GM23338 (cell line): ENCODE measurements at regions not wholly inside any gene's neighbourhood (a gene's known extent, or its start where the extent isn't known, plus 50 kb on each side); places are given as distances from the start of the nearest gene placed in this dataset.

Source experiments
- ATAC-seq: fragments of 200-7000 bp; cut with Tn5 transposase; 3 replicates; pipeline ENCODE4 v1.9.1; 2020
- DNase-seq: peaks from one replicate; pipeline ENCODE4 v3.0.0-alpha.2; 2015; ENCODE audit warnings: low spot score
- H2AFZ ChIP-seq: fragments of 200-600 bp; sonication (generic); 2 replicates; pipeline ENCODE4 v1.8.0; 2016; ENCODE audit warnings: antibody characterized with exemption, mild to moderate bottlenecking, moderate library complexity
- H3F3A ChIP-seq: fragments of 200-600 bp; sonication (generic); replicated peaks from 2 replicates; pipeline ENCODE4 v1.8.0; 2017; ENCODE audit warnings: antibody characterized with exemption, mixed run types, low read depth
- H3K27ac ChIP-seq: fragments of 200-600 bp; sonication (generic); 2 replicates; pipeline ENCODE4 v1.6.1; 2016; ENCODE audit warnings: low read depth
- H3K27me3 ChIP-seq: fragments of 200-600 bp; sonication (generic); 2 replicates; pipeline ENCODE4 v1.8.0; 2016; ENCODE audit warnings: mild to moderate bottlenecking, mixed run types, moderate library complexity; ENCODE audit not compliant: insufficient read depth
- H3K36me3 ChIP-seq: fragments of 200-600 bp; sonication (generic); 2 replicates; pipeline ENCODE4 v1.8.0; 2016; ENCODE audit warnings: mild to moderate bottlenecking; ENCODE audit not compliant: insufficient read depth
- H3K4me1 ChIP-seq: fragments of 200-600 bp; sonication (generic); 2 replicates; pipeline ENCODE4 v1.8.0; 2016; ENCODE audit warnings: mild to moderate bottlenecking, moderate library complexity; ENCODE audit not compliant: insufficient read depth
- H3K4me2 ChIP-seq: fragments of 200-600 bp; sonication (generic); 2 replicates; pipeline ENCODE4 v1.7.1; 2017; ENCODE audit warnings: mixed run types
- H3K4me3 ChIP-seq: fragments of 200-600 bp; sonication (generic); 2 replicates; pipeline ENCODE4 v1.6.1; 2016; ENCODE audit warnings: mixed run types
- H3K79me2 ChIP-seq: fragments of 200-600 bp; sonication (generic); replicated peaks from 2 replicates; pipeline ENCODE4 v1.8.0; 2017; ENCODE audit warnings: mild to moderate bottlenecking; ENCODE audit not compliant: insufficient read depth
- H3K9me2 ChIP-seq: fragments of 200-600 bp; sonication (generic); 2 replicates; pipeline ENCODE4 v1.8.0; 2017; ENCODE audit not compliant: insufficient read depth
- H4K20me1 ChIP-seq: fragments of 200-600 bp; sonication (generic); replicated peaks from 2 replicates; pipeline ENCODE4 v1.8.0; 2017; ENCODE audit warnings: mild to moderate bottlenecking; ENCODE audit not compliant: insufficient read depth
- H3K27ac Mint-ChIP-seq: 2 replicates; pipeline ENCODE4 v1.8.0; 2020; ENCODE audit warnings: inconsistent platforms, mild to moderate bottlenecking, moderate library complexity, mixed read lengths
- H3K27me3 Mint-ChIP-seq: 3 replicates; pipeline ENCODE4 v1.8.0; 2022; ENCODE audit warnings: low read depth, mild to moderate bottlenecking, moderate library complexity, mixed read lengths, inconsistent platforms; ENCODE audit not compliant: insufficient read depth, poor library complexity
- H3K36me3 Mint-ChIP-seq: 3 replicates; pipeline ENCODE4 v1.8.0; 2021; ENCODE audit warnings: low read depth, mild to moderate bottlenecking, inconsistent platforms, moderate library complexity, mixed read lengths
- H3K4me1 Mint-ChIP-seq: 3 replicates; pipeline ENCODE4 v1.8.0; 2020; ENCODE audit warnings: mild to moderate bottlenecking, inconsistent platforms, mixed read lengths
- H3K4me3 Mint-ChIP-seq: 3 replicates; pipeline ENCODE4 v1.8.0; 2021; ENCODE audit warnings: moderate library complexity, mild to moderate bottlenecking, inconsistent platforms, mixed read lengths
- H3K9me3 Mint-ChIP-seq: 3 replicates; pipeline ENCODE4 v1.8.0; 2020; ENCODE audit warnings: moderate library complexity, mild to moderate bottlenecking, inconsistent platforms, mixed read lengths
- EZH2 ChIP-seq: fragments of 200-600 bp; sonication (generic); IDR thresholded peaks from one replicate; pipeline ENCODE4 v1.8.0; 2017; ENCODE audit warnings: antibody characterized with exemption, mild to moderate bottlenecking, low read depth; ENCODE audit not compliant: unreplicated experiment
- NANOG ChIP-seq: IDR thresholded peaks from 2 replicates; pipeline ENCODE4 v1.6.1; 2016; ENCODE audit warnings: antibody characterized with exemption, borderline replicate concordance
- POLR2AphosphoS5 ChIP-seq: IDR thresholded peaks from 2 replicates; pipeline ENCODE4 v1.6.1; 2016; ENCODE audit warnings: antibody characterized with exemption, low read depth
- STAT1 ChIP-seq: IDR thresholded peaks from one replicate; pipeline ENCODE4 v1.6.1; 2016; ENCODE audit warnings: antibody characterized with exemption; ENCODE audit not compliant: unreplicated experiment
- ZNF331 ChIP-seq: fragments of 250-450 bp; sonication (Bioruptor Pico); IDR thresholded peaks from 2 replicates; pipeline ENCODE4 v1.5.0; 2020; ENCODE audit warnings: low read depth, mild to moderate bottlenecking, moderate library complexity
- TF ChIP-seq, protein P1 (sequence below): fragments of 250-450 bp; sonication (Bioruptor Pico); IDR thresholded peaks from 2 replicates; pipeline ENCODE4 v1.5.0; 2020; ENCODE audit warnings: mild to moderate bottlenecking, moderate library complexity
- TF ChIP-seq, protein P2 (sequence below), 2 experiments: fragments of 200-600 bp in 1 of 2; sonication (generic) in 1 of 2; conservative IDR thresholded peaks; 2 replicates each; pipeline versions ENCODE4 v1.5.1 to v1.6.1; 2016 to 2017; ENCODE audit warnings: antibody characterized with exemption in 2 of 2, low read depth in 2 of 2, mild to moderate bottlenecking in 2 of 2, moderate library complexity in 1 of 2
- TF ChIP-seq, protein P3 (sequence below): IDR thresholded peaks from one replicate; pipeline ENCODE4 v1.6.1; 2018; ENCODE audit warnings: antibody characterized with exemption; ENCODE audit not compliant: unreplicated experiment

DNA sequence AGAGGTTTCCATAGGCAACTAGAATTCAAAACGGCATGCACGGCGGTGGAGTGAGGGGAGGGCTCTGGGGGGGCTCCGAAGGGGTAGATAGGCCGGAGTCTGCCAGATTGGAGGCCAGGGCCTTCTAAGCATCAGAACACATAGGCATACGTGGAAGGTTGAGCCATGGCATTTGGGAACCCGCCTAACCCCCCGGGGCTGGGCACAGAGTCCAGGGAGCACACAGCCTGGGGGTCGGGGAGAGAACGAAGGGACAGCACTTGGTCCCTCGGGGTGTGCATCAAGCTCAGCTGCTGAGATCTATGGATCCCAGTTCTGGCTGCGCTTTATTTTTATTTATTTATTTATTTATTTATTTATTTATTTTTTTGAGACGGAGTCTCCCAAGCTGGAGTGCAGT lies 89.4 kb upstream of the TNS3 start (continued):
- TF ChIP-seq, protein P1, sequence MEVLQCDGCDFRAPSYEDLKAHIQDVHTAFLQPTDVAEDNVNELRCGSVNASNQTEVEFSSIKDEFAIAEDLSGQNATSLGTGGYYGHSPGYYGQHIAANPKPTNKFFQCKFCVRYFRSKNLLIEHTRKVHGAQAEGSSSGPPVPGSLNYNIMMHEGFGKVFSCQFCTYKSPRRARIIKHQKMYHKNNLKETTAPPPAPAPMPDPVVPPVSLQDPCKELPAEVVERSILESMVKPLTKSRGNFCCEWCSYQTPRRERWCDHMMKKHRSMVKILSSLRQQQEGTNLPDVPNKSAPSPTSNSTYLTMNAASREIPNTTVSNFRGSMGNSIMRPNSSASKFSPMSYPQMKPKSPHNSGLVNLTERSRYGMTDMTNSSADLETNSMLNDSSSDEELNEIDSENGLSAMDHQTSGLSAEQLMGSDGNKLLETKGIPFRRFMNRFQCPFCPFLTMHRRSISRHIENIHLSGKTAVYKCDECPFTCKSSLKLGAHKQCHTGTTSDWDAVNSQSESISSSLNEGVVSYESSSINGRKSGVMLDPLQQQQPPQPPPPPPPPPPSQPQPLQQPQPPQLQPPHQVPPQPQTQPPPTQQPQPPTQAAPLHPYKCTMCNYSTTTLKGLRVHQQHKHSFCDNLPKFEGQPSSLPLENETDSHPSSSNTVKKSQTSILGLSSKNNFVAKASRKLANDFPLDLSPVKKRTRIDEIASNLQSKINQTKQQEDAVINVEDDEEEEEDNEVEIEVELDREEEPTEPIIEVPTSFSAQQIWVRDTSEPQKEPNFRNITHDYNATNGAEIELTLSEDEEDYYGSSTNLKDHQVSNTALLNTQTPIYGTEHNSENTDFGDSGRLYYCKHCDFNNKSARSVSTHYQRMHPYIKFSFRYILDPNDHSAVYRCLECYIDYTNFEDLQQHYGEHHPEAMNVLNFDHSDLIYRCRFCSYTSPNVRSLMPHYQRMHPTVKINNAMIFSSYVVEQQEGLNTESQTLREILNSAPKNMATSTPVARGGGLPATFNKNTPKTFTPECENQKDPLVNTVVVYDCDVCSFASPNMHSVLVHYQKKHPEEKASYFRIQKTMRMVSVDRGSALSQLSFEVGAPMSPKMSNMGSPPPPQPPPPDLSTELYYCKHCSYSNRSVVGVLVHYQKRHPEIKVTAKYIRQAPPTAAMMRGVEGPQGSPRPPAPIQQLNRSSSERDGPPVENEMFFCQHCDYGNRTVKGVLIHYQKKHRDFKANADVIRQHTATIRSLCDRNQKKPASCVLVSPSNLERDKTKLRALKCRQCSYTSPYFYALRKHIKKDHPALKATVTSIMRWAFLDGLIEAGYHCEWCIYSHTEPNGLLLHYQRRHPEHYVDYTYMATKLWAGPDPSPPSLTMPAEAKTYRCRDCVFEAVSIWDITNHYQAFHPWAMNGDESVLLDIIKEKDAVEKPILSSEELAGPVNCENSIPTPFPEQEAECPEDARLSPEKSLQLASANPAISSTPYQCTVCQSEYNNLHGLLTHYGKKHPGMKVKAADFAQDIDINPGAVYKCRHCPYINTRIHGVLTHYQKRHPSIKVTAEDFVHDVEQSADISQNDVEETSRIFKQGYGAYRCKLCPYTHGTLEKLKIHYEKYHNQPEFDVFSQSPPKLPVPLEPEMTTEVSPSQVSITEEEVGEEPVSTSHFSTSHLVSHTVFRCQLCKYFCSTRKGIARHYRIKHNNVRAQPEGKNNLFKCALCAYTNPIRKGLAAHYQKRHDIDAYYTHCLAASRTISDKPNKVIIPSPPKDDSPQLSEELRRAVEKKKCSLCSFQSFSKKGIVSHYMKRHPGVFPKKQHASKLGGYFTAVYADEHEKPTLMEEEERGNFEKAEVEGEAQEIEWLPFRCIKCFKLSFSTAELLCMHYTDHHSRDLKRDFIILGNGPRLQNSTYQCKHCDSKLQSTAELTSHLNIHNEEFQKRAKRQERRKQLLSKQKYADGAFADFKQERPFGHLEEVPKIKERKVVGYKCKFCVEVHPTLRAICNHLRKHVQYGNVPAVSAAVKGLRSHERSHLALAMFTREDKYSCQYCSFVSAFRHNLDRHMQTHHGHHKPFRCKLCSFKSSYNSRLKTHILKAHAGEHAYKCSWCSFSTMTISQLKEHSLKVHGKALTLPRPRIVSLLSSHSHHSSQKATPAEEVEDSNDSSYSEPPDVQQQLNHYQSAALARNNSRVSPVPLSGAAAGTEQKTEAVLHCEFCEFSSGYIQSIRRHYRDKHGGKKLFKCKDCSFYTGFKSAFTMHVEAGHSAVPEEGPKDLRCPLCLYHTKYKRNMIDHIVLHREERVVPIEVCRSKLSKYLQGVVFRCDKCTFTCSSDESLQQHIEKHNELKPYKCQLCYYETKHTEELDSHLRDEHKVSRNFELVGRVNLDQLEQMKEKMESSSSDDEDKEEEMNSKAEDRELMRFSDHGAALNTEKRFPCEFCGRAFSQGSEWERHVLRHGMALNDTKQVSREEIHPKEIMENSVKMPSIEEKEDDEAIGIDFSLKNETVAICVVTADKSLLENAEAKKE (CRISPR knock-in tag), result no peak
- TF ChIP-seq, protein P2, sequence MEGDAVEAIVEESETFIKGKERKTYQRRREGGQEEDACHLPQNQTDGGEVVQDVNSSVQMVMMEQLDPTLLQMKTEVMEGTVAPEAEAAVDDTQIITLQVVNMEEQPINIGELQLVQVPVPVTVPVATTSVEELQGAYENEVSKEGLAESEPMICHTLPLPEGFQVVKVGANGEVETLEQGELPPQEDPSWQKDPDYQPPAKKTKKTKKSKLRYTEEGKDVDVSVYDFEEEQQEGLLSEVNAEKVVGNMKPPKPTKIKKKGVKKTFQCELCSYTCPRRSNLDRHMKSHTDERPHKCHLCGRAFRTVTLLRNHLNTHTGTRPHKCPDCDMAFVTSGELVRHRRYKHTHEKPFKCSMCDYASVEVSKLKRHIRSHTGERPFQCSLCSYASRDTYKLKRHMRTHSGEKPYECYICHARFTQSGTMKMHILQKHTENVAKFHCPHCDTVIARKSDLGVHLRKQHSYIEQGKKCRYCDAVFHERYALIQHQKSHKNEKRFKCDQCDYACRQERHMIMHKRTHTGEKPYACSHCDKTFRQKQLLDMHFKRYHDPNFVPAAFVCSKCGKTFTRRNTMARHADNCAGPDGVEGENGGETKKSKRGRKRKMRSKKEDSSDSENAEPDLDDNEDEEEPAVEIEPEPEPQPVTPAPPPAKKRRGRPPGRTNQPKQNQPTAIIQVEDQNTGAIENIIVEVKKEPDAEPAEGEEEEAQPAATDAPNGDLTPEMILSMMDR (conservative IDR thresholded peaks at IDR 0.05; ENCODE audit: low read depth in 2 of 2), result no peak

DNA sequence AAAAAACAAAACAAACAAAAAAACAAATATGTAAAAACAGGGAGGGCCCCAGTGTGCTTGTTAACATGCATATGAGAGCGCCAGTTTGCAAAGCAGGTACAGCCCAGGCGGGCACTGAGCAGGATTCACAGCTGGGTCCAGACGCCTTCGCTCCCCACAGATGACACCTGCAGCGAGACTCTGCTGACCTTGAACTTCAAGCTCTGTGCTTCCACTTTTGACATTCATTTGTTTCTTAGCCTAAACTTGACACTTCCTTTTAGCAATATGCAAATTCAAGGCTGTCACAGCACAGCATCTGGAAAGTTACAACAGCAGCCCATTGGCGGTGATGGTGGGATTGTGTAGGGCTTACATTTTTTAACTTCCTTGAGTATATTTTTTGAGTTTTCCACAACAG lies 88.8 kb upstream of the TNS3 start:
- Mint-ChIP-seq H3K4me3 (no peak overlapping the region), H3K27ac (no peak overlapping the region), H3K27me3 (peaks cover 10% of the 10 kb centered on the region), H3K9me3 (no peaks in the 10 kb centered on the region), H3K36me3 (no peaks in the 10 kb centered on the region), H3K4me1 (peaks cover 26% of the 10 kb centered on the region)
- Histone ChIP-seq H3K27me3 (no peaks in the 10 kb centered on the region), H2AFZ (no peak overlapping the region), H3K4me2 (no peak overlapping the region), H4K20me1 (no peaks in the 10 kb centered on the region), H3K79me2 (no peaks in the 10 kb centered on the region), H3K27ac (no peak overlapping the region), H3K9me2 (no peaks in the 10 kb centered on the region), H3K4me1 (peaks cover 22% of the 10 kb centered on the region), H3F3A (no peaks in the 10 kb centered on the region), H3K4me3 (no peak overlapping the region), H3K36me3 (no peaks in the 10 kb centered on the region)
- DNase-seq, result peak; percentile 14
- ATAC-seq, result no peak
- TF ChIP-seq ZNF331 (CRISPR knock-in tag) (no peak), NANOG (no peak), POLR2AphosphoS5 (no peak), STAT1 (no peak), EZH2 (no peak)
- TF ChIP-seq, protein P2 (conservative IDR thresholded peaks at IDR 0.05; ENCODE audit: low read depth in 2 of 2), result no peak
- TF ChIP-seq, protein P3, sequence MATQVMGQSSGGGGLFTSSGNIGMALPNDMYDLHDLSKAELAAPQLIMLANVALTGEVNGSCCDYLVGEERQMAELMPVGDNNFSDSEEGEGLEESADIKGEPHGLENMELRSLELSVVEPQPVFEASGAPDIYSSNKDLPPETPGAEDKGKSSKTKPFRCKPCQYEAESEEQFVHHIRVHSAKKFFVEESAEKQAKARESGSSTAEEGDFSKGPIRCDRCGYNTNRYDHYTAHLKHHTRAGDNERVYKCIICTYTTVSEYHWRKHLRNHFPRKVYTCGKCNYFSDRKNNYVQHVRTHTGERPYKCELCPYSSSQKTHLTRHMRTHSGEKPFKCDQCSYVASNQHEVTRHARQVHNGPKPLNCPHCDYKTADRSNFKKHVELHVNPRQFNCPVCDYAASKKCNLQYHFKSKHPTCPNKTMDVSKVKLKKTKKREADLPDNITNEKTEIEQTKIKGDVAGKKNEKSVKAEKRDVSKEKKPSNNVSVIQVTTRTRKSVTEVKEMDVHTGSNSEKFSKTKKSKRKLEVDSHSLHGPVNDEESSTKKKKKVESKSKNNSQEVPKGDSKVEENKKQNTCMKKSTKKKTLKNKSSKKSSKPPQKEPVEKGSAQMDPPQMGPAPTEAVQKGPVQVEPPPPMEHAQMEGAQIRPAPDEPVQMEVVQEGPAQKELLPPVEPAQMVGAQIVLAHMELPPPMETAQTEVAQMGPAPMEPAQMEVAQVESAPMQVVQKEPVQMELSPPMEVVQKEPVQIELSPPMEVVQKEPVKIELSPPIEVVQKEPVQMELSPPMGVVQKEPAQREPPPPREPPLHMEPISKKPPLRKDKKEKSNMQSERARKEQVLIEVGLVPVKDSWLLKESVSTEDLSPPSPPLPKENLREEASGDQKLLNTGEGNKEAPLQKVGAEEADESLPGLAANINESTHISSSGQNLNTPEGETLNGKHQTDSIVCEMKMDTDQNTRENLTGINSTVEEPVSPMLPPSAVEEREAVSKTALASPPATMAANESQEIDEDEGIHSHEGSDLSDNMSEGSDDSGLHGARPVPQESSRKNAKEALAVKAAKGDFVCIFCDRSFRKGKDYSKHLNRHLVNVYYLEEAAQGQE, result no peak
